Dendritic cell treated with granulocyte-macrophage colony-stimulating factor and Interleukin-4, amounts not matched to agents 40 ng/mL and 50 ng/mL, for 4 days (primary cell): ENCODE measurements at regions not wholly inside any gene's neighbourhood (a gene's known extent, or its start where the extent isn't known, plus 50 kb on each side); places are given as distances from the start of the nearest gene placed in this dataset.

Source experiments
- H3K27ac Mint-ChIP-seq: one replicate; pipeline ENCODE4 v1.8.0; 2022; ENCODE audit warnings: mild to moderate bottlenecking, mixed read lengths
- H3K27me3 Mint-ChIP-seq: one replicate; pipeline ENCODE4 v1.8.0; 2022; ENCODE audit warnings: mild to moderate bottlenecking, mixed read lengths
- H3K36me3 Mint-ChIP-seq: one replicate; pipeline ENCODE4 v1.8.0; 2022; ENCODE audit warnings: low read depth, mixed read lengths
- H3K4me1 Mint-ChIP-seq: one replicate; pipeline ENCODE4 v1.8.0; 2022; ENCODE audit warnings: low read depth, mixed read lengths
- H3K4me3 Mint-ChIP-seq: one replicate; pipeline ENCODE4 v1.8.0; 2022; ENCODE audit warnings: mild to moderate bottlenecking, moderate library complexity, mixed read lengths
- H3K9me3 Mint-ChIP-seq: one replicate; pipeline ENCODE4 v1.8.0; 2022; ENCODE audit warnings: mixed read lengths
- intact Hi-C: fragments of 100-400 bp; cut with micrococcal nuclease; formaldehyde crosslinking; loops from one replicate; pipeline ENCODE4 v1.15.0; 2022

GRCh38 chr5:63570752-63571151 is 391.5 kb downstream of the HTR1A start:
- intact Hi-C loops = no loop called here
- H3K4me3 Mint-ChIP-seq = no peak overlapping the region

GRCh38 chr5:63564789-63565188 is 397.5 kb downstream of the HTR1A start:
- Mint-ChIP-seq H3K4me1 (no peaks in the 10 kb centered on the region), H3K27me3 (no peaks in the 10 kb centered on the region), H3K36me3 (no peaks in the 10 kb centered on the region), H3K4me3 (no peak overlapping the region), H3K27ac (no peak overlapping the region), H3K9me3 (peaks cover 79% of the 10 kb centered on the region)
- intact Hi-C loops = no loop called here

More at GRCh38 chr5:63570752-63571151, 391.5 kb downstream of the HTR1A start:
- H3K27me3 Mint-ChIP-seq = no peaks in the 10 kb centered on the region
- no peaks in the 10 kb centered on the region for H3K4me1 Mint-ChIP-seq
- no peaks in the 10 kb centered on the region for H3K36me3 Mint-ChIP-seq
- peaks cover 41% of the 10 kb centered on the region for H3K9me3 Mint-ChIP-seq
- H3K27ac Mint-ChIP-seq = no peak overlapping the region

DNA sequence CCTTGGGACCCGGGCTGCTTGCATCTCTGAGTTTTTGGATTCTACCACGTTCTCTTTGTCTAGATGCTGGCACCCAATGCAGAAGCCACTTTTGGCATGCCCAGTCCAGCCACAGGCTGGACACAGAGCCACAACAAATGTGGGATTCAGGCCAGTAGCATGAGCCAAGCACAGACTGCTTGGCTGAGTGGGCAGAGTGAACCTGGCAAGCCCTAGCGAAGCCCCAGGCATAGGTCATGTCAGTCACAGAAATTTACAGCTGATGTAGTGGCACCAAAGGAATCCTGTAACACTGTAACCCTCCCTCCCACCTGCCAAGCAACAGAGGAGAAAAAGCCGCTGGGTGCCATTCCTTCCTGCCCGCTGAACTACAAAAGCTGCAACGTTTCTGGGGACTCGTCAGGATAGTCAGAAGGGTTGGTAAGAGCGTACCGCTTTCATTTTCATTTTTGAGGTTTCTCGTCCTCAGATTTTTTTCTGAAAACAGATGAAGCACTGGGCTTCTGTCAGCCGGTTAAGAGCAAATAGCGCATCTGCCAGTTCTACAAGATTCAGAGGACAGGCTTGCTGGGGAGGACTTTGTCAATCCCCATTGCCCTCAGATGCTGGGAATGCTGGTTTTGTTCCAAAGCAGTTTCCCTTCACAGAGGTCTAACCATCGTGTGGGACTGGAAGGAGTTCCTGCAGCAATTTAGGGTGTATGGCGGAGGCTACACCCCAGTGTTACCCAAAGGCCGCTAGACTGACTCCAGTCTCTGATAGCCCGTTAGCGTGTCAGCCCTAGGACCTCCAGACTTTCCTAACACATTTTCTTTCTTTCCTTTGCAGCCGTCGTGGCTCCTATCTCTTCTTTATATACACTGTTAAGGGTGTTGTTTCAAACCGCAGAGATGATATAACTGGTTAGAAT is 399.0 kb downstream of the HTR1A start:
- intact Hi-C loops = no loop called here
- Mint-ChIP-seq H3K27ac (no peak overlapping the region), H3K9me3 (peaks cover 72% of the 10 kb centered on the region), H3K4me1 (no peaks in the 10 kb centered on the region), H3K4me3 (no peak overlapping the region), H3K27me3 (no peaks in the 10 kb centered on the region), H3K36me3 (no peaks in the 10 kb centered on the region)

DNA sequence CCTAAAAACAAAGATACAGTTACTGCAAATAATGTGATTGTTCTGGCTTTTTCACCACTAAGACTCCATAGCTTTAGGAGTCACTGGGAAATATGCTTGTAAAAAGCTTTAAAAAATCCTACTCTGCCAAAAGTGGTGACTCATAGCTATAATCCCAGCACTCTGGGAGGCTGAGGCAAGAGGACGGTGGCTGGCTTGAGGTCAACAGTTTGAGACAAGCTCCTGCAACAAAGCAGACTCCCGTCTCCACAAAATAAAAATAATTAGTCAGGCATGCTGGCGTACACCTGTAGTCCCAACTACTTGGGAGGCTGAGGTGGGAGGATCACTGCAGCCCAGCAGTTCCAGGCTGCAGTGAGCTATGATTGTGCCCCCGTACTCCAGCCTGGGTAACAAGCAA is 406.4 kb downstream of the HTR1A start:
- H3K27me3 Mint-ChIP-seq = no peaks in the 10 kb centered on the region
- peaks cover 15% of the 10 kb centered on the region for H3K9me3 Mint-ChIP-seq
- no peak overlapping the region for H3K4me3 Mint-ChIP-seq
- no peak overlapping the region for H3K27ac Mint-ChIP-seq
- H3K36me3 Mint-ChIP-seq = no peaks in the 10 kb centered on the region
- intact Hi-C loops = no loop called here
- no peaks in the 10 kb centered on the region for H3K4me1 Mint-ChIP-seq

GRCh38 chr5:63554191-63554590 is 408.1 kb downstream of the HTR1A start:
- no peaks in the 10 kb centered on the region for H3K9me3 Mint-ChIP-seq
- intact Hi-C loops = no loop called here
- H3K27ac Mint-ChIP-seq = no peak overlapping the region

DNA sequence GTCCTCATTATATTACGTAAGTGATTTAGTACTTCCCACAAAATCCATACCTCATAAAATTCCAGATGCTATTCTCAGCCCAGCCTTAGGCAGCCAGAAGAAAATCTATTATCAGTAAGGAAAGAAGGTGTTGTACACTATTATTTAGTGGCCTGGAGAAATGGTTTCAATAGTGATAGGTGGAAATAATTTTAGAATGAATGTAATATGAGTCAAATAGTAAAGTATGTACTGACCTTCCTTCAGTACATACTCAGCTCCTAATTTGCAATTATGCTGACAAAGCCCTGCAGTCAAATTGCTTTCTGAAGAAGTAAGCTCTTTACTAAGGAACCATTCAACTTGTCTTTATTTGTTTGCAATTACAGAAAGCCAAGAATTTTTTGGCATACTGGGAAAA is 409.2 kb downstream of the HTR1A start:
- no peaks in the 10 kb centered on the region for H3K36me3 Mint-ChIP-seq
- no peak overlapping the region for H3K27ac Mint-ChIP-seq
- H3K4me3 Mint-ChIP-seq = no peak overlapping the region
- H3K27me3 Mint-ChIP-seq = no peaks in the 10 kb centered on the region
- intact Hi-C loops = no loop called here
- no peaks in the 10 kb centered on the region for H3K9me3 Mint-ChIP-seq
- no peaks in the 10 kb centered on the region for H3K4me1 Mint-ChIP-seq

More at GRCh38 chr5:63554191-63554590, 408.1 kb downstream of the HTR1A start:
- Mint-ChIP-seq H3K4me3 (no peak overlapping the region), H3K4me1 (no peaks in the 10 kb centered on the region), H3K27me3 (no peaks in the 10 kb centered on the region), H3K36me3 (no peaks in the 10 kb centered on the region)

DNA sequence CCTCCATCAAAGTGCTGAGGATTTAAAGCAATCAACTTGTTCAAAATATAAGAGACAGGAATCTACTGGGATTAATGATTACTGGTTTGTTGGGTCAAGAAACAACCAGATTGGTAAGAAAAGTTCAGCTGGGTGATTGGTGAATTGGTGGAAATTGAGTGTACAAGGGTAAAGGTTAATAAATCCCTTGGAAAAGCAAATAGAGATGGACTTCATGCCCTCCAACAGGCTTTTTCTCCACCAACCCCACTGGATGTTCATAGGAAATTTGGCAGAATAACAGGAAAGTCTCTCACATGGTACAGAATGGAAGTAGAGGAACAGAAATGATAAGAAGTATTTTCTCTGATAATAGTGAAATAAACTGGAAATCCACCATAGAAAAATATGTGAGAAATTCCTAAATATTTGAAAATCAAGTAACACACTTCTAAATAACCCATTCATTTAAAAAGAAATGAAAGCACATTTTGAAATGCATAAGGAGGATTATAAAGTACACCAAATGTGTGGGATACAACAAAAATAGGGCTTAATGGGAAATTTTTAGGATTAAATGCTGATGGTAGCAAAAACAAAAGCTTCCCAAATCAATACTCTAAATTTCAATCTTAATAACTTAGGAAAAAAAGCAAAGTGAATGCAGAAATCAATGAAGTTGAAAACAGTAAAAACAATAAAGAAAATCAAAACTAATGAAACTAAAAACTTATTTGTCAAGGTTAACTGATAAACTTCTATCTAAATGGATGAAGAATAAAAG is 426.2 kb downstream of the HTR1A start:
- no peak overlapping the region for H3K27ac Mint-ChIP-seq
- intact Hi-C loops = no loop called here
- H3K27me3 Mint-ChIP-seq = no peaks in the 10 kb centered on the region
- H3K36me3 Mint-ChIP-seq = no peaks in the 10 kb centered on the region
- peaks cover 27% of the 10 kb centered on the region for H3K9me3 Mint-ChIP-seq
- no peak overlapping the region for H3K4me3 Mint-ChIP-seq
- H3K4me1 Mint-ChIP-seq = no peaks in the 10 kb centered on the region

DNA sequence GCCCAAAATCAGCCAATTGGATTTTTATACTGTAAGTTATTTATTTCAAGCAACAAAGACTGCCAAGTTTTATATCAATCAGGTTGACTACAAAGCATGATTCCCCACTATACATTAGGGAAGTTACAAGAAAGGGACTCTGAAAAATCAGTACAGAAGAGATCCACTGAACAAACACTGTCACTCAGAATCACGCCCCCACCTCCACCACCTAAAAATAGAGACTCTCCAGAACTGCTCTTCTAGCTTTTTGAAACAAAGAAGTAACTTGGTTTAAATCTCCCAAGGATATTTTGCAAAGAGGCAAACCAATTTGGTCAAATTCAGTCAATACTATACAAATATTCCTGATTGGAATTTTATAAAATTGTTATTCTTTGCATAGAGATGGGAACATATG is 438.0 kb downstream of the HTR1A start:
- peaks cover 36% of the 10 kb centered on the region for H3K9me3 Mint-ChIP-seq
- intact Hi-C loops = no loop called here

GRCh38 chr5:63516006-63516405 is 446.2 kb downstream of the HTR1A start:
- intact Hi-C loops = no loop called here
- H3K9me3 Mint-ChIP-seq = peaks cover 40% of the 10 kb centered on the region
- no peak overlapping the region for H3K4me3 Mint-ChIP-seq
- H3K27me3 Mint-ChIP-seq = no peaks in the 10 kb centered on the region
- no peaks in the 10 kb centered on the region for H3K4me1 Mint-ChIP-seq
- no peak overlapping the region for H3K27ac Mint-ChIP-seq
- no peaks in the 10 kb centered on the region for H3K36me3 Mint-ChIP-seq

More for the DNA sequence above, 438.0 kb downstream of the HTR1A start:
- no peak overlapping the region for H3K27ac Mint-ChIP-seq
- H3K4me3 Mint-ChIP-seq = no peak overlapping the region
- H3K36me3 Mint-ChIP-seq = no peaks in the 10 kb centered on the region
- no peaks in the 10 kb centered on the region for H3K27me3 Mint-ChIP-seq
- H3K4me1 Mint-ChIP-seq = no peaks in the 10 kb centered on the region

DNA sequence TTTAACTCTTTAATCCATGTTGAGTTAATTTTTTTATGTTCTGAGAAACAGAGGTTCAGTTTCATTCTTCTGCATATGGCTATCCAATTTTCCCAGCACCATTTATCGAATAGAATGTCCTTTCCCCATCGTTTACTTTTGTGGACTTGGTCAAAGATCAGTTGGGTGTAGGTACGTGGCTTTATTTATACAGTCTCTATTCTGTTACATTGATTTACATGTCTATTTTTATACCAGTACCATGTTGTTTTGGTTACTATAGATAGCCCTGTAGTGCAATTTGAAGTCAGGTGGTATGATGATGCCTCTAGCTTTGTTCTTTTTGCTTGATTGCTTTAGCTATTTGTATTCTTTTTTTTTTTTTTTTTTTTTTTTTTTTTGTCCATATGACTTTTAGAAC is 462.0 kb downstream of the HTR1A start:
- Mint-ChIP-seq H3K27me3 (no peaks in the 10 kb centered on the region), H3K27ac (no peak overlapping the region), H3K9me3 (peaks cover 8% of the 10 kb centered on the region), H3K36me3 (no peaks in the 10 kb centered on the region), H3K4me3 (no peak overlapping the region), H3K4me1 (no peaks in the 10 kb centered on the region)
- intact Hi-C loops = no loop called here

DNA sequence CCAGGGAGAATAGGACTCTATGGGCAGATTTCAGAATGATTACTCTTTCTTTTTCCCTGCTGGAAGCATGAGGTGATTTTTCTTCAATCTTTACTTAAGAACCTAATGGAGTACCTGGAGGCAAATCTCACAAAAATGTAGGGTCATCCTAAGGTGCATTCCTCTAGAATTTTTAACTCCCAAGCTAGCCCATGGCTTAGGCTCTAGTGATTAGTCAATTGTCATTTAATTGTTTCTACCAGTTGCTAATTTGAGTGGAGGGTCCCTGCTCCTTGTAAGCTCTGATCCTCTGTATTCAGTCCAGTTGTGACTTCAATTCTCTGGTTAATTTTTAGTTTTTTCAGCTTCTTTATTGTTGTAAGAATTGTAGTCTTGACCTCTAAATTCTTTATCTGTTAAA is 467.0 kb downstream of the HTR1A start:
- H3K4me3 Mint-ChIP-seq = no peak overlapping the region
- no peaks in the 10 kb centered on the region for H3K36me3 Mint-ChIP-seq
- no peaks in the 10 kb centered on the region for H3K27me3 Mint-ChIP-seq
- no peaks in the 10 kb centered on the region for H3K4me1 Mint-ChIP-seq
- no peaks in the 10 kb centered on the region for H3K9me3 Mint-ChIP-seq
- intact Hi-C loops = no loop called here
- no peak overlapping the region for H3K27ac Mint-ChIP-seq

GRCh38 chr5:63483338-63483737 is 478.9 kb downstream of the HTR1A start:
- peaks cover 37% of the 10 kb centered on the region for H3K9me3 Mint-ChIP-seq
- no peaks in the 10 kb centered on the region for H3K4me1 Mint-ChIP-seq
- H3K27ac Mint-ChIP-seq = no peak overlapping the region
- H3K4me3 Mint-ChIP-seq = no peak overlapping the region
- intact Hi-C loops = no loop called here
- H3K36me3 Mint-ChIP-seq = no peaks in the 10 kb centered on the region
- H3K27me3 Mint-ChIP-seq = no peaks in the 10 kb centered on the region

- intact Hi-C loops = no loop called here
- Mint-ChIP-seq H3K4me3 (no peak overlapping the region), H3K36me3 (no peaks in the 10 kb centered on the region), H3K4me1 (no peaks in the 10 kb centered on the region), H3K27ac (no peak overlapping the region), H3K9me3 (peaks cover 17% of the 10 kb centered on the region), H3K27me3 (no peaks in the 10 kb centered on the region)
Observed at GRCh38 chr5:63473335-63473967, 488.8 kb downstream of the HTR1A start.

DNA sequence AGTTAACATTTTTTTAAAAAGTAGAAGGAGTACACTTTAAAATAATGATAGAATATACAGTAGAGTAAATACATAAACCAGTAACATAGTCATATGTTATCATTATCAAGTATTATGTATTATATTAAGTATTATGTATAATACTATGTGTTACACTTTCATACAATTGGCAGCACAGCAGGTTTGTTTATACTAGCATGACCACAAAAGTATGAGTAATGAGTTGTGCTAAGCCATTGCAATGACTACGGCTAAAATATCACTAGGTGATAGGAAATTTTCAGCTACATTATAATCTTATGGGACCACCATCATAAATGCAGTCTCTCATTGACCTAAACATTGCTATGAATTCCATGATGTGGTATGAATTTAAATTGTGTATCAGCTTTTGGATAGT is 506.0 kb downstream of the HTR1A start:
- intact Hi-C loops = no loop called here
- Mint-ChIP-seq H3K27me3 (no peaks in the 10 kb centered on the region), H3K9me3 (peaks cover 27% of the 10 kb centered on the region), H3K4me3 (no peak overlapping the region), H3K27ac (no peak overlapping the region), H3K36me3 (no peaks in the 10 kb centered on the region), H3K4me1 (no peaks in the 10 kb centered on the region)
